ENCODE measurements at regions not wholly inside any gene's neighbourhood (a gene's known extent, or its start where the extent isn't known, plus 50 kb on each side); places are given as distances from the start of the nearest gene placed in this dataset.

GRCh38 chr4:27534488-27534887 is 673.8 kb downstream of the STIM2 start:
- DNase-seq: no peak
- intact Hi-C loops (cut with DNase I): no loop called here
- ATAC-seq (ENCODE audit: poor library complexity): no peak

GRCh38 chr4:27568236-27568951 is 707.8 kb downstream of the STIM2 start:
- intact Hi-C loops (cut with DNase I): no loop called here
- DNase-seq (no peak), ATAC-seq (ENCODE audit: poor library complexity) (no peak)

- intact Hi-C loops (cut with DNase I): no loop called here
- DNase-seq (no peak), ATAC-seq (ENCODE audit: poor library complexity) (no peak)
Measured at GRCh38 chr4:27568952-27569319, 708.3 kb downstream of the STIM2 start.

DNA sequence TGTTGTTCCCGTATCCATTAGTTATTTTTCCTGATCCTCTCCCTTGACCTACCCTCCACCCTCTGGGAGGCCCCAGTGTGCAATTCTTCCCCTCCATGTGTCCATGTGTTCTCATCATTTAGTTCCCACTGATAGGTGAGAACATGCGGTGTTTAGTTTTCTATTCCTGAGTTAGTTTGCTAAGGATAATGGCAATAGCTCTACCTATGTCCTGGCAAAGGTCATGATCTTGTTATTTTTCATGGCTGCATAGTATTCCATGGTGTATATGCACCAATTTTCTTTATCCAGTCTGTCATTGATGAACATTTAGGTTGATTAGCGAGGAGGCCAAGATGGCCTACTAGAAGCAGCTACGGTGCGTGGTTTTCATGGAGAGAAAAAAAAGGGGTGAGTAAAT is 714.1 kb downstream of the STIM2 start:
- ATAC-seq (ENCODE audit: poor library complexity): no peak
- no peak for DNase-seq
- intact Hi-C loops (cut with DNase I): no loop called here

- intact Hi-C loops (cut with DNase I): no loop called here
- DNase-seq: no peak
- ATAC-seq (ENCODE audit: poor library complexity): no peak
Measured at GRCh38 chr4:27577951-27578350, 717.3 kb downstream of the STIM2 start.

DNA sequence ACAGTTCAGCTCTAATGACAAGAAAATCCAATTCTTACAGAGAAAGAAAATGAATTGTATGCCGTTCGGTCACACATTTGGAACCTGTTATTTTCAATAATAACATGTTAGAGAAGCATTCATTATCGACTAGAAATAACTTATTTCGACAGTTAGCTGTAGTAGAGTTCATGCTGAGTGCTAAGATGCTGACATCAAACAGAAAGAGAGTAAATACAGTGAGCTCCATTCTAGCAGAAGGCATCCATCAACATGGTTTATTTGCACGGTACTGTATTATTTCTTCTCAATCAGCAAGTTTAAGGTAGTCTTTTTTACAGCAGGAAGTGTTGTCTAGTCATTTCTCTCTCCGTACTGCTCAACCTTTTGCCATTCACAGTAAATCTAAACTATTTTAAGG is 732.1 kb downstream of the STIM2 start:
- no peak for ATAC-seq (ENCODE audit: poor library complexity)
- intact Hi-C loops (cut with DNase I): no loop called here

DNA sequence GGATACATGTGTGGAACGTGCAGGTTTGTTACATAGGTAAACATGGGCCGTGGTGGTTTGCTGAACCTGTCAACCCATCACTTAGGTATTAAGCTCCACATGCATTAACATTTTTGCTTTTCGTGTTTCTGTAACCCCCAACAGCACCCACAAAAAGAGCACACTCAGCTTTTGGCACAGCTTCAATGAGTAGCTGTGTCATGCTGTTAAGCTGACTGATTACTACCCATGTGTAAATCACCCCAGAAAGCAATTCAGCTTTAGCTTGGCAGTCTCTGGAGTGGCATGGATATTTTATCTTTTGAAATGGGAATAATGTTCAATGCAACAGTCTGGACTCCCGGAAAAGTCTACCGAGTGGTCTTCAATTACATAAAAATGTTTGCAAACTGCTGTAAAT is 734.3 kb downstream of the STIM2 start:
- intact Hi-C loops (cut with DNase I): no loop called here
- ATAC-seq (ENCODE audit: poor library complexity) (no peak), DNase-seq (no peak)

More for the DNA sequence above, 732.1 kb downstream of the STIM2 start:
- no peak for DNase-seq

GRCh38 chr4:27595571-27596360 is 735.1 kb downstream of the STIM2 start:
- intact Hi-C loops (cut with DNase I): no loop called here
- ATAC-seq (ENCODE audit: poor library complexity) (no peak), DNase-seq (no peak)

GRCh38 chr4:27602172-27602571 is 741.5 kb downstream of the STIM2 start:
- no peak for DNase-seq
- intact Hi-C loops (cut with DNase I): no loop called here
- ATAC-seq (ENCODE audit: poor library complexity): no peak

GRCh38 chr4:27604692-27605091 is 744.1 kb downstream of the STIM2 start:
- ATAC-seq (ENCODE audit: poor library complexity) (no peak), DNase-seq (no peak)
- intact Hi-C loops (cut with DNase I): no loop called here

DNA sequence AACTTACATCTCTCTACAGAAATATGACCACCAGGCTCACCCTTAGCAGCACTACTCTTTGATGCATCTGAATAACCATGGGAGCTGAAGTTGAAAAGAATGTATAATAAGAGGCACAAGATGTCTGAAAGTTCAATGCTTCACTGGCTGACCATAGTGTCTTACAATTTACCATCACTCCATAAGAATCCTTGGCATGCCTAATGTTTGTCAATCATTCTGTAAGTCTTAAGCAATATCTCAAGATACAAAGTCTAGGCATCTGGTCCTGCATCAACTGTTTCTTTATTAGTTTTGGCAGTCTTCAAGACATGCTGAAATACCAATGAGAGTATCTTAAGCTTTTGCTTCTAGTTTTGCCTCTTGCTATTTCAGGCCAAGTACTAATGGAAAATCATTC is 755.5 kb downstream of the STIM2 start:
- no peak for ATAC-seq (ENCODE audit: poor library complexity)
- DNase-seq: no peak
- intact Hi-C loops (cut with DNase I): no loop called here

GRCh38 chr4:27619435-27619834 is 758.8 kb downstream of the STIM2 start:
- no peak for ATAC-seq (ENCODE audit: poor library complexity)
- intact Hi-C loops (cut with DNase I): no loop called here
- DNase-seq: no peak

DNA sequence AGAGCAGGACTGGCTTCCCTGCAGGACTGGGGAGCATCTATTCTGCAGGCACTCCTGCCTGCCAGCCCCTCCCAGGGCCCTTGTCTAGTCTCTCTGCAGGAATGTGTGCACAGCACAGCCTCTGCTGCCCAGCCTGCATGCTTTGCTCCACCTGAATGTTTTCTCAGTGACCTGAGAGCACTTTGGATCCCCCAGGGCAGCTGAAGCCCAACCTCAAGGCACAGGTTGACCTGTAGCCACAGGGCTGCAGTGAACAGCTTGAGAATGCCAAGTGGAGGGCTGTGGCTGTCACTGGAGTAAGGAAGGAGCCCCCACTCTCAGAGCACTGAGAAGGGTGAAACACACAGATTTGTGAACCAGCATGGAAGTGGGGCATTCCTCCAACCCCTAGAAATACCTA is 760.2 kb downstream of the STIM2 start:
- DNase-seq: no peak
- intact Hi-C loops (cut with DNase I): no loop called here
- no peak for ATAC-seq (ENCODE audit: poor library complexity)

DNA sequence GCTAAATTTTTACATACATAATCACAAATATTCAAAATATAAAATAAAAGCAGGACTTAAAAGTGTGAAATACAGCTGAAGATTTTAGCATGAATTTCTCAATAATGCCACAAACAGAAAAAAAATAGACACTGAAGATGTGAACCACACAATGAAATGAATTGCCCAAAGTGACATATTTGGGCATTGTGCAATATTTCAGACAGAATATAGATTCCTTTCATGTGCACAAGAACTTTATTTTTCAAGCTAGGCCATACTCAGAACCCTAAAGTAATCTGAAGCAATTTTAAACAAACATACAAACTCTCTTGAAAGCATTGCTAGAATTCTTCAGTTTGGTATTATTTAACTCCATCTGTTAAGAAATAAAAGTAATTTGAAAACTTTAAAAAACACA is 764.1 kb downstream of the STIM2 start:
- ATAC-seq (ENCODE audit: poor library complexity) (no peak), DNase-seq (no peak)
- intact Hi-C loops (cut with DNase I): no loop called here

GRCh38 chr4:27628609-27629008 is 768.0 kb downstream of the STIM2 start:
- ATAC-seq (ENCODE audit: poor library complexity) (no peak), DNase-seq (no peak)
- intact Hi-C loops (cut with DNase I): no loop called here

DNA sequence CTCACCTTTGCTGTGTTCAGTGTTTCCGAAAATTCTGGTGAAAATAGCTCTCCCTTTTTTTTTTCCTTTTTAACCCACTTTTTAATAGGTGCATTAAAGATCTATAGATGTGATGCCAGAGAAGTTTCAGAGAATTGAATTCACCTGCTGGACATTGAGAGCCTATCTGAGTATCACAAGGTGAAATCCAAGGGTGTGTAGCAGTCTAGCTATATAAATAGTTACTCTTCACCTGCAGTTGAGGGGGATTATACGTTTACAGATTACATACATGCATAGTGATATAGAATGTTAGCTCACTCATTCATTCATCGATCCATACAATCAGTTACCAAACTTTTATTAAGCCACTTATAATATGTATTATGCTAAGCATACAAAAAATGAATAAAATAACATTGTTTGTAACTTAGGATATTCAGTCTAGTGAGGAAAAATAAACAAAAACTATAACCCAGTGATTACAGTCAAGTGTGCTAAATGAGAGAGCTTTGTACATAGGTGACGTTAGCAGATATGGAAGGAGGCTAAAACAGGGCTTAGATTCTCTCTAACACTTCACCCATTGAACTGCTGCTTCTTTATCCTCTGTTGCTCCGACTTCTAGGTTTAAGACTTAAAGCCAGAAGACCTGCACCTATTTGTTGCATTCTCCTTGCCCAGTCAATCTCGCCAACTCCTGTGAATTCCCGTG is 769.0 kb downstream of the STIM2 start:
- ATAC-seq (ENCODE audit: poor library complexity) (no peak), DNase-seq (no peak)
- intact Hi-C loops (cut with DNase I): no loop called here

- intact Hi-C loops (cut with DNase I): no loop called here
- ATAC-seq (ENCODE audit: poor library complexity) (no peak), DNase-seq (no peak)
Measured at GRCh38 chr4:27635936-27636913, 775.6 kb downstream of the STIM2 start.

DNA sequence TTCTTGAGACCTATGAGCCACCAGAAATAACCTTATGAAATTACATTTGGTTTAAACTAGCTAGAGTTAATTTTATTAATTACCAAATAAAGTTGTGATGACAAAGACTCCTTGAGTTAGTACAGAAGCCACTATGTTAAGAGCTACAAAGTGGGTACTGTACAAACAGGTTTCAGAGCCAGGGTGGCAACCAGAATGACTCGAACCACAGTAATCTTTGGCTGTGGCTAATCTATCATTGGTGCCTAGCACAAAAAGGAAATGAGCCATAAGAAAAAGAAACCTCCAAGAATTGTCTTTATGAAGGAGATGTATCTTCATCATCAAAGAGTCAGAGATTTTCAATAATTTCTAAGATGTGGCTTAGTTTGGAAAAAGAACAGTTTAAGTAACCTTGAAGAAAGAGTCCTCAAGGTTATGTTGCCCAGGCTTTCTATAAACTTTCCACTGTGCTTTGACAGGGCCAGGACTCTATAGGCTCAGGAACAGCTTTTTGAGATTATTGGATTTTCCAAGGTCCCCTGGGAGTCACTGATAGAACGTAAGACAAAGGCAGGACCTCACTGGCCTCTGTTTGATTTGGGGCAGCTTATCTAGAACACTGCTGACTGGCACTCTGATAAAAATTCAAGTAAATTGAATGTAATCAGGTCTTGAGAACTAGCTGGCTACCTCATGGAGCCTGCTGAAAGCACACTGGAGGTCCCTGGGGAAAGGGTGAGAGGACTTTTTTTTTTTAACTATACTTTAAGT is 777.7 kb downstream of the STIM2 start:
- intact Hi-C loops (cut with DNase I): no loop called here

More for the DNA sequence above, 777.7 kb downstream of the STIM2 start:
- ATAC-seq (ENCODE audit: poor library complexity) (no peak), DNase-seq (no peak)

Data from Right ventricle myocardium superior (tissue), 1 donor.